B cell (primary cell): ENCODE measurements at regions not wholly inside any gene's neighbourhood (a gene's known extent, or its start where the extent isn't known, plus 50 kb on each side); places are given as distances from the start of the nearest gene placed in this dataset.

Experiments
- ATAC-seq: fragments of 200-7000 bp; cut with Tn5 transposase; one replicate; pipeline ENCODE4 v1.10.0; 2021; ENCODE audit warnings: low read depth, mild to moderate bottlenecking, moderate number of reproducible peaks, moderate library complexity
- CTCF ChIA-PET: fragments of 350-600 bp; sonication (Branson Sonifier 250); formaldehyde crosslinking; loops from one replicate; lab custom pipeline; 2021; ENCODE audit warnings: antibody characterized with exemption, inconsistent platforms; lab: Charles Lee
- POLR2A ChIA-PET: fragments of 350-600 bp; sonication (Branson Sonifier 250); formaldehyde crosslinking; loops from one replicate; lab custom pipeline; 2021; ENCODE audit warnings: antibody characterized with exemption; lab: Charles Lee
- DNase-seq: peaks from one replicate; pipeline ENCODE4 v3.0.0; 2013
- H2AFZ ChIP-seq: 2 replicates; pipeline ENCODE4 v1.6.1; 2012; ENCODE audit warnings: mild to moderate bottlenecking, low read depth, low read length; ENCODE audit not compliant: insufficient read depth, poor library complexity, severe bottlenecking
- H3K27ac ChIP-seq, 2 donors: 1 replicate in 1 of 2; 2 replicates in 1 of 2; pipeline ENCODE4 v1.5.1; 2012 to 2013; ENCODE audit warnings: low read length in 2 of 2, mild to moderate bottlenecking in 2 of 2, moderate library complexity in 1 of 2
- H3K27me3 ChIP-seq, 4 experiments: fragments of 200-600 bp in 1 of 4; sonication (generic) in 1 of 4; replicated peaks in 1 of 4; 1 replicate in 2 of 4; 2 replicates in 2 of 4; pipeline versions ENCODE4 v1.6.1 to v1.7.0; 2013 to 2016; ENCODE audit warnings: low read length in 3 of 4, mild to moderate bottlenecking in 2 of 4, mixed read lengths in 1 of 4, moderate library complexity in 1 of 4; ENCODE audit not compliant: insufficient read depth in 4 of 4, control insufficient read depth in 3 of 4; ENCODE audit errors: control extremely low read depth in 1 of 4
- H3K36me3 ChIP-seq, 2 experiments: replicated peaks in 1 of 2; 1 replicate in 1 of 2; 2 replicates in 1 of 2; pipeline versions ENCODE4 v1.6.1 to v1.7.1; 2013; ENCODE audit warnings: low read length in 1 of 2; ENCODE audit not compliant: insufficient read depth in 2 of 2, control insufficient read depth in 1 of 2; ENCODE audit errors: control extremely low read depth in 1 of 2, extremely low read depth in 1 of 2
- H3K4me1 ChIP-seq, 2 donors: fragments of 200-600 bp in 1 of 2; sonication (generic) in 1 of 2; 1 replicate in 1 of 2; 2 replicates in 1 of 2; pipeline versions ENCODE4 v1.5.1 to v1.6.1; 2013 to 2017; ENCODE audit warnings: low read length in 2 of 2; ENCODE audit not compliant: control insufficient read depth in 2 of 2, insufficient read depth in 2 of 2
- H3K4me2 ChIP-seq: replicated peaks from 2 replicates; pipeline ENCODE3; 2012; ENCODE audit warnings: mild to moderate bottlenecking, low read depth, low read length; ENCODE audit not compliant: poor library complexity, severe bottlenecking
- H3K4me3 ChIP-seq, 5 experiments: fragments of 200-600 bp in 1 of 5; sonication (generic) in 1 of 5; 1 replicate in 3 of 5; 2 replicates in 2 of 5; pipeline versions ENCODE4 v1.5.1 to v1.7.0; 2011 to 2016; ENCODE audit warnings: low read length in 4 of 5, mild to moderate bottlenecking in 4 of 5, low read depth in 2 of 5, control low read depth in 1 of 5, moderate library complexity in 1 of 5; ENCODE audit not compliant: insufficient read depth in 1 of 5; ENCODE audit errors: control extremely low read depth in 1 of 5, extremely low read depth in 1 of 5
- H3K79me2 ChIP-seq: fragments of 200-600 bp; sonication (generic); one replicate; pipeline ENCODE4 v1.6.0; 2016; ENCODE audit warnings: low read length; ENCODE audit not compliant: control insufficient read depth, insufficient read depth
- H3K9ac ChIP-seq: fragments of 200-600 bp; sonication (generic); 2 replicates; pipeline ENCODE4 v1.6.1; 2017; ENCODE audit warnings: mild to moderate bottlenecking, low read length, moderate library complexity
- H3K9me3 ChIP-seq, 3 donors: one replicate each; pipeline versions ENCODE4 v1.6.1 to v1.7.1; 2013; ENCODE audit warnings: low read length in 2 of 3; ENCODE audit not compliant: control insufficient read depth in 2 of 3, insufficient read depth in 1 of 3; ENCODE audit errors: control extremely low read depth in 1 of 3
- H4K20me1 ChIP-seq: 2 replicates; pipeline ENCODE4 v1.6.0; 2012; ENCODE audit warnings: mild to moderate bottlenecking, low read length; ENCODE audit not compliant: insufficient read depth, control insufficient read depth, poor library complexity, severe bottlenecking
- H3K27ac Mint-ChIP-seq: one replicate; pipeline ENCODE4 v1.8.0; 2021; ENCODE audit warnings: mixed read lengths
- H3K27me3 Mint-ChIP-seq: one replicate; pipeline ENCODE4 v1.8.0; 2021; ENCODE audit warnings: mixed read lengths
- H3K4me1 Mint-ChIP-seq: one replicate; pipeline ENCODE4 v1.8.0; 2021; ENCODE audit warnings: mixed read lengths
- H3K4me3 Mint-ChIP-seq: one replicate; pipeline ENCODE4 v1.8.0; 2021; ENCODE audit warnings: mixed read lengths
- H3K9me3 Mint-ChIP-seq: one replicate; pipeline ENCODE4 v1.8.0; 2022; ENCODE audit warnings: mixed read lengths; ENCODE audit not compliant: insufficient read depth
- EZH2 ChIP-seq: IDR thresholded peaks from 2 replicates; pipeline ENCODE4 v1.6.1; 2012; ENCODE audit warnings: borderline replicate concordance, low read depth, mild to moderate bottlenecking, moderate library complexity, low read length; ENCODE audit not compliant: insufficient read depth, poor library complexity, severe bottlenecking
- WGBS: methylation state at CpG from one replicate; pipeline ENCODE4 v1.1.5; 2013; ENCODE audit warnings: missing lambda C conversion rate; ENCODE audit not compliant: insufficient coverage; 5-methylcytosine and 5-hydroxymethylcytosine counted together
- intact Hi-C: fragments of 100-400 bp; cut with micrococcal nuclease; formaldehyde crosslinking; loops from one replicate; pipeline ENCODE4 v1.10.0; 2022
- TF ChIP-seq, protein P1 (sequence below): fragments of 200-600 bp; IDR thresholded peaks from one replicate; pipeline ENCODE4 v1.8.0; 2022; ENCODE audit warnings: antibody characterized with exemption, mild to moderate bottlenecking

DNA sequence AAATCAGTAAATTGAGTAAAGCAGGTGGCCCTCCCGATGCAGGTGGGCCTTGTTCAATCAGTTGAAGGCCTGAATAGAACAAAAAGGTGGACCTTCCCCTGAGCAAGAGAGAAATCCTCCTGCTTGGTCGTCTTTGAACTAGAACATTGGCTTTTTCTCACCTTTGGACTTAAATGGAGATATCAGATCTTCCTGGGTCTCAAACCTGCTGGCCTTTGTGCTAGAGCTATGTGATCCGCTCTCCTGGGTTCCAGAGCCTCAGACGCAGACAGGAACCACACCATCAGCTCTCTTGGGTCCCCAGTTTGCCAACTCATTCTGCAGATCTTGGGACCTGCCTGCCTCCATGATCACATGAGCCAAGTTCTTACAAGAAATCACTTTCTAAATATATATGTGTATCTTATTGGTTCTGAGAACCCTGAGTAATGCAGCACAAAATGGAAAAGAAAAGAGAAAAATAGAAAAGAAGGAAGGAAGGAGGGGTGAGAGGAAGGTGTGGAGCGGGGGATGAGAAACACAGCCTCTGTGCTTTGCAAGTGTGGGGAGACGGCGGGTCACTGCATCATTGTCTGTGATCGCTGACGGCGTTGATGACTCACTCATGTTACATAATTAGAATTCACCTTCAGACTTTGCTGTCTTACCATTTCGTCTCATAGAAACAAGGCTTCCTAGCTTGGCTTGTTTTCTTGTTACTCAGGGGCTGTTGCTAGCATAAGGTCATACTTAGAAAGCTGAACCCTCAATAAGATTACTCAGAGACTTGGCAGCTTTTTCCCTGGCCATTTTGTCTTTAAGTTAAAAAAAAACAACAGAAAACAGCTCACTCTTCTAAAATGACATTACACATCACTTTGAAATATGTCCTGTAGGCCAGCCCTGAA is 85.7 kb upstream of the NEDD9 start:
- TF ChIP-seq EZH2: no peak
- TF ChIP-seq, protein P1, sequence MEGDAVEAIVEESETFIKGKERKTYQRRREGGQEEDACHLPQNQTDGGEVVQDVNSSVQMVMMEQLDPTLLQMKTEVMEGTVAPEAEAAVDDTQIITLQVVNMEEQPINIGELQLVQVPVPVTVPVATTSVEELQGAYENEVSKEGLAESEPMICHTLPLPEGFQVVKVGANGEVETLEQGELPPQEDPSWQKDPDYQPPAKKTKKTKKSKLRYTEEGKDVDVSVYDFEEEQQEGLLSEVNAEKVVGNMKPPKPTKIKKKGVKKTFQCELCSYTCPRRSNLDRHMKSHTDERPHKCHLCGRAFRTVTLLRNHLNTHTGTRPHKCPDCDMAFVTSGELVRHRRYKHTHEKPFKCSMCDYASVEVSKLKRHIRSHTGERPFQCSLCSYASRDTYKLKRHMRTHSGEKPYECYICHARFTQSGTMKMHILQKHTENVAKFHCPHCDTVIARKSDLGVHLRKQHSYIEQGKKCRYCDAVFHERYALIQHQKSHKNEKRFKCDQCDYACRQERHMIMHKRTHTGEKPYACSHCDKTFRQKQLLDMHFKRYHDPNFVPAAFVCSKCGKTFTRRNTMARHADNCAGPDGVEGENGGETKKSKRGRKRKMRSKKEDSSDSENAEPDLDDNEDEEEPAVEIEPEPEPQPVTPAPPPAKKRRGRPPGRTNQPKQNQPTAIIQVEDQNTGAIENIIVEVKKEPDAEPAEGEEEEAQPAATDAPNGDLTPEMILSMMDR: no peak
- POLR2A ChIA-PET: interaction anchor here (0.7 kb wide), 1 partner anchor 12 kb away, joined by 3 read pairs; no protein-coding TSS in a partner anchor
- Histone ChIP-seq H3K9ac (no peak overlapping the region), H3K4me1 (peaks cover 3 to 4% of the 10 kb centered on the region in 2 donors), H3K27ac (peak overlapping the region in 1 of 2 donors; percentile 66), H2AFZ (no peak overlapping the region), H3K9me3 (no peaks in the 10 kb centered on the region), H3K36me3 (peaks cover 12 to 41% of the 10 kb centered on the region in 2 experiments), H3K79me2 (peaks cover 93% of the 10 kb centered on the region), H3K4me2 (no peak overlapping the region), H3K4me3 (no peak overlapping the region), H4K20me1 (peaks cover 73% of the 10 kb centered on the region), H3K27me3 (no peaks in the 10 kb centered on the region)
- H3K27ac Mint-ChIP-seq: peak overlapping the region; percentile 79
- peaks cover 32% of the 10 kb centered on the region for H3K4me1 Mint-ChIP-seq
- intact Hi-C loops: no loop called here
- peak overlapping the region; percentile 9 for H3K4me3 Mint-ChIP-seq
- peaks cover under 1% of the 10 kb centered on the region for H3K9me3 Mint-ChIP-seq
- H3K27me3 Mint-ChIP-seq: no peaks in the 10 kb centered on the region
- peak; percentile 84 for ATAC-seq
- CTCF ChIA-PET: interaction anchor here (0.6 to 1.1 kb wide), 4 partner anchors 8 to 178 kb away, joined by 3 to 6 read pairs (median 4); no protein-coding TSS in a partner anchor
- WGBS: 71% methylated on average over 6 of the region's 11 CpGs
- DNase-seq: peak; percentile 43
